AG04450 (cell line): ENCODE measurements at regions not wholly inside any gene's neighbourhood (a gene's known extent, or its start where the extent isn't known, plus 50 kb on each side); places are given as distances from the start of the nearest gene placed in this dataset.

Source experiments
- CTCF ChIA-PET: fragments of 300-600, 350-600 bp; formaldehyde crosslinking; extraction: SDS; loops from one replicate; lab custom pipeline; 2022; ENCODE audit warnings: antibody characterized with exemption, inconsistent platforms; lab: Charles Lee
- POLR2A ChIA-PET: fragments of 350-600 bp; formaldehyde crosslinking; extraction: SDS; loops from one replicate; lab custom pipeline; 2021; ENCODE audit warnings: antibody characterized with exemption, inconsistent platforms; lab: Yijun Ruan, JAX
- DNase-seq: peaks from one replicate; pipeline ENCODE4 v3.0.0-alpha.2; 2011; ENCODE audit warnings: low read depth, low spot score
- H3K27ac ChIP-seq: one replicate; pipeline ENCODE4 v1.5.1; 2012; ENCODE audit warnings: low read depth, low read length, control low read depth
- H3K27me3 ChIP-seq: one replicate; pipeline ENCODE4 v1.6.0; 2012; ENCODE audit warnings: low read length; ENCODE audit not compliant: control insufficient read depth, insufficient read depth
- H3K4me3 ChIP-seq: 2 replicates; pipeline ENCODE4 v1.5.1; 2011; ENCODE audit warnings: mild to moderate bottlenecking, low read depth, low read length, control low read depth
- H3K9me3 ChIP-seq: 2 replicates; pipeline ENCODE4 v1.5.1; 2012; ENCODE audit warnings: low read length; ENCODE audit not compliant: control insufficient read depth, insufficient read depth
- TF ChIP-seq, protein P1 (sequence below): IDR thresholded peaks from 2 replicates; pipeline ENCODE4 v1.5.1; 2011; ENCODE audit warnings: low read depth, low read length, control low read depth, inconsistent platforms

DNA sequence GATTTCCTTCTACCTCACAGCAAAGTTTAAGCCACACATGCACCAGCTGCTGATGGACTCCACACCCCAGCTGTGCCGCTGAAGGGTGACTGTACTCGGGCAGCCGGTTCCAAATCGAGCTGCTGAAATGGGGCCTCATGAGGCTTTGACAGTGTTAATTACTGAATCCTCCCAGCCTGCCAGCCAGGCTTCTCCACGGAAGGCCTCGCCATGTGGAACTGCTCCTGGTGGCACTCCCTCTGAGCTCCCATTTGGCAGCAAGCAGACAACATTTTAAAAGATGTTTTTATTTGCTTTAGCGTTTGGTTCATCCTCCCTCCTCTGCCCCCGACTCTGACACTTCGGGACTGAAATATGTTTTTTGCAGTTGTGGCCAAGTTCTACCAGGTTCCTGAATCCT lies 479.4 kb upstream of the MPDZ start:
- ChIA-PET CTCF (no interaction called here), POLR2A (no interaction called here)
- TF ChIP-seq, protein P1, sequence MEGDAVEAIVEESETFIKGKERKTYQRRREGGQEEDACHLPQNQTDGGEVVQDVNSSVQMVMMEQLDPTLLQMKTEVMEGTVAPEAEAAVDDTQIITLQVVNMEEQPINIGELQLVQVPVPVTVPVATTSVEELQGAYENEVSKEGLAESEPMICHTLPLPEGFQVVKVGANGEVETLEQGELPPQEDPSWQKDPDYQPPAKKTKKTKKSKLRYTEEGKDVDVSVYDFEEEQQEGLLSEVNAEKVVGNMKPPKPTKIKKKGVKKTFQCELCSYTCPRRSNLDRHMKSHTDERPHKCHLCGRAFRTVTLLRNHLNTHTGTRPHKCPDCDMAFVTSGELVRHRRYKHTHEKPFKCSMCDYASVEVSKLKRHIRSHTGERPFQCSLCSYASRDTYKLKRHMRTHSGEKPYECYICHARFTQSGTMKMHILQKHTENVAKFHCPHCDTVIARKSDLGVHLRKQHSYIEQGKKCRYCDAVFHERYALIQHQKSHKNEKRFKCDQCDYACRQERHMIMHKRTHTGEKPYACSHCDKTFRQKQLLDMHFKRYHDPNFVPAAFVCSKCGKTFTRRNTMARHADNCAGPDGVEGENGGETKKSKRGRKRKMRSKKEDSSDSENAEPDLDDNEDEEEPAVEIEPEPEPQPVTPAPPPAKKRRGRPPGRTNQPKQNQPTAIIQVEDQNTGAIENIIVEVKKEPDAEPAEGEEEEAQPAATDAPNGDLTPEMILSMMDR, result no peak
- no peak overlapping the region for H3K4me3 ChIP-seq
- peaks cover 11% of the 10 kb centered on the region for H3K27me3 ChIP-seq
- no peaks in the 10 kb centered on the region for H3K9me3 ChIP-seq
- no peak overlapping the region for H3K27ac ChIP-seq
- DNase-seq, result no peak

DNA sequence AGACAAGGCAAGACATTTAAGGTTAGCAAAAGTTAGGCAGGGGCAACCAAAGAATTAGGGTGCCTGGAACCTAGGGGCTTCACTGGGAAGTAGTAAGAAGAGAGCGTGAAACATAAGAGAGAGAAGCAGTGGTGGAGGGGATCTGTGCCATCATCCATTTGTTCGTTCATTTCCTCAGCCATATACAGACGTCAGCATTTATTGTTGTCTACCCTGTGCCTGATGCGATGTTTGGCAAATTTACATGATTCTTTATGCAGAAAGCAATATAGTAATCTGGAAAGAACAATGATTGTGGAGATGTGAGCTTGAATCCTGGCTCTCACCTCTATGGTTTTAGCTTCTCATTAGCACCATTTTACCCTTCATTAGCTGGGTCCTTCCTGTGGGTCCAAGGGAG lies 477.5 kb upstream of the MPDZ start:
- DNase-seq, result no peak
- Histone ChIP-seq H3K27me3 (peaks cover 9% of the 10 kb centered on the region), H3K4me3 (no peak overlapping the region), H3K9me3 (no peaks in the 10 kb centered on the region), H3K27ac (no peak overlapping the region)
- TF ChIP-seq, protein P1, result no peak
- POLR2A ChIA-PET, result no interaction called here
- CTCF ChIA-PET, result no interaction called here

DNA sequence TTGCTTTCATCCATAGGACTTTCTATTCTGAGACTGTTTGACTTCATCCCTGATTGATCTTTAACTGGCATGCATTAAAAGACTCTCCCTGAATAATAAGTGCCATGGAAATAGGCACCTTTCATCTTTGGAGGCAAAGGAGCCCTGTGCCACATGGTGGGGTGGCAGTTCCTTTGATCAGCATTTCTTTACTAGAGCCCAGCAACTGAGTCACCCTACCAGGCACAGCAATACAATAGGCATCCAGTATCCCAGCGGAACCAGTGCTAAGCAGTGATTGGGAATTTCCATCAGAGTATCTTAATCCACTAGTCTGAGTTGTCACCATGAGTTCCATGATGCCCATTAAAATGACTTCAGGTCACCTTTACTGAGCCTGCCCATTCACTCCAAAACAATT lies 476.1 kb upstream of the MPDZ start:
- Histone ChIP-seq H3K4me3 (no peak overlapping the region), H3K27ac (no peak overlapping the region), H3K27me3 (peaks cover 9% of the 10 kb centered on the region), H3K9me3 (no peaks in the 10 kb centered on the region)
- ChIA-PET CTCF (no interaction called here), POLR2A (no interaction called here)
- TF ChIP-seq, protein P1, result no peak
- no peak for DNase-seq

DNA sequence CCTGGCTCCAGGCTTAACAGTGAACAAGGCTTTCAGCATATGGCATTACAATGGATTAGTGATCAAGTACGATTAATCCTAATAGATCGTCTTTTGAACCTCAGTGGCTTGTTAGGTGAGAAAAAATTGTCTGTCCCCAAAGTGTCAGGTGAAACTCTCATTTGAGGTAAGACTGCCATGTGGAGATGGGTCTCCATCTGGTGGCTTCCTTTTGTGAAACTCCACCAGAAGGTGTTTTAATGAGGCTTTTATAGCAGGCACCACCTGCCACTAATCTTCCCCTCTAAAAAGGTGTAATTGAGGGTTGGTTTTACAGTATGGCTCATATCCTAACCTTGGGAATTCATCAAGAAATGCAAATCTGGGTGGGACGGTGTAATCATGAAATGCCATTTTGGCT lies 471.1 kb upstream of the MPDZ start:
- DNase-seq, result no peak
- Histone ChIP-seq H3K27me3 (no peaks in the 10 kb centered on the region), H3K9me3 (no peaks in the 10 kb centered on the region), H3K27ac (no peak overlapping the region), H3K4me3 (no peak overlapping the region)
- CTCF ChIA-PET, result no interaction called here
- TF ChIP-seq, protein P1, result no peak
- POLR2A ChIA-PET, result no interaction called here

DNA sequence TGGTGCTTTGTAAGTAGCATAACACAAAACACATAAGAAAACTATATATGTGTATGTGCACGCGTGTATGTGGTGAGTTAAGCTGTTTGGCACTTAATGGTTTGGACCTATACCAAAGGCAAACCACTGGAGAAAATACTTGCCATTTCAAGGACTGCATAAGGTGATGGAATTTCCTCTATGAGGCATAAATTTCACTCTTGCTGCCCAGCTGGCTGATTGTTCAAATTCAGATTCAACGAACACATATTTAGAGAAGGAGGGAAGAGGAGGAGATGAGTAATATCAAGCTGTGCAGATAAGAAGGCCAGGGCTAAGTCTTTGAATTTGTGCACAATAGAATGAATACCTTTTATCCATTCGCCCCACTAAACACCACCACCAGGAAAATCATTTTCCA lies 470.6 kb upstream of the MPDZ start:
- Histone ChIP-seq H3K9me3 (no peaks in the 10 kb centered on the region), H3K27me3 (no peaks in the 10 kb centered on the region), H3K4me3 (no peak overlapping the region), H3K27ac (no peak overlapping the region)
- TF ChIP-seq, protein P1, result no peak
- ChIA-PET CTCF (no interaction called here), POLR2A (no interaction called here)
- DNase-seq, result peak; percentile 39
